ENCODE measurements at regions not wholly inside any gene's neighbourhood (a gene's known extent, or its start where the extent isn't known, plus 50 kb on each side); places are given as distances from the start of the nearest gene placed in this dataset.
"Not testable (repeated sequence)": the region's sequence is repeated elsewhere in the genome, so short reads cannot be mapped to it uniquely, and the experiment has no call there.

DNA sequence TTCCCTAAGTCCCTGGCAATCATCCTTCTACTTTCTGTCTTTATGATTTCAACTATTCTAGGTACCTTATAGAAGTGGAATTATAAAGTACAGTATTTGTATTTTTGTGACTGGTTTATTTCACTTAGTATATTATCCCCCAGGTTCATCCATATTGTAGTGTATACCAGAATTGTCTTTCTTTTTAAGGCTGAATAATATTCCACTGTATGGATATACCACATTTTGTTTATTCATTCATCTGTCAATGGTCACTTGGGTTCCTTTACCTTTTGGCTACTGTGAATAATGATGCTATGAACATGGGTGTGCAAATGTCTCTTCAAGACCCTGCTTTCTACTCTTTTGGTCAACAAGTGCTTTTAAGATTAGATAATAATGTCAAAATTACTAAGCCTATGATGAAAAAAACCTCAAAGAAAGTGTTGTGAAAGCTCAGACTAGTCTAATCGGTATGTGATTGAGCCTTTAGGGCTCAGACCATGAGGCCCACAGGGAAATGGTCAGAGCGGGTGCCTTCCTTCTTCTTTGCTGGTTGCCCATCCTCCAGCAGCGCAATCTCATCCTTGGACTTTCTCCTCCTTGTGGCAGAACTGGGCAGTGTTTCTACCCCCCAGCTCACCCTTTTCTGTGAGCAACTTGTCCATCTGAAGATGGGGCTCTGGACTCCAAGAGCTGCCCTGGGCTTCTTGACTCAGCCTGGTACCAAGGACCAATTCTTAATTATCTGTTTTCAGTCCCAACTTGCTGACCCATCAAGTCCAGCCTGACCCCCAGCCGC is 105.4 kb downstream of the TTC8 start:
- DNase-seq (ENCODE audit: low spot score): no peak

DNA sequence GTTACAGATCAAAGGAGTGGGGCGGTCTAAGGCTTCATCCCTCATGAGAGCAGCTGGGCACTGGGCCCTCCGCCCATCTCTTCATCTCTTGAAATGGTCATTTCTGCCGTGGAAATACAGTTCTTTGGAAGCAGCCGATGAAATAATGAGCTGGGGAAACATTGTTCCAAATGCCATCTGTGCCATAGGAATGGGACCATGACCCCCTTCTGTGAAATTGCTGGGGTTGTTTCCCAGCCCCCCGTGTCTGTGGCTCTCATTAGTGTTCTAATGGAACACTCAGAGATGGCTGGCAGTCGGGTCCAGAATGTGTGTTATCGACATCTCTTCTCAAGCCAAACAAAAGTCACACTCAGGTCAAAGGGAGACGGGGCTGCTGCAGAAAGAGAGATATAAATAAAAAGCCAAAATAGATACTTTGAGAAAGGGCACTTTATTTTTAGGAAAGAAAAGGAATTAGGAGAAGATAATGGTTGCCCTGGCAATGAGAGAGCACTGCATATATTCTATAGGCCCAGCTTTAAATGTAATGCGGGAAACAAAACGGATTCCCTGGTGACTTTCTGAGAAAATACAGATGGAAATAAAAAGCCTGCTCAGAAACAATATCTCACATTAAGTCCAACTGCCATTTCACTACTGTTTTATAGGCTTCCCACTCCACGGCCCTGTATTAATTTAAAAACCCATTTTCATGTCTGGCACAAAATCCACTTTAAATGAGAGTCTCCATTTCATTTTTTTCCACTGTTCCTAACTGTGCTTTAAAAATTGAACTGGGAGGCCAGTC is 107.1 kb downstream of the TTC8 start:
- DNase-seq (ENCODE audit: low spot score): no peak

DNA sequence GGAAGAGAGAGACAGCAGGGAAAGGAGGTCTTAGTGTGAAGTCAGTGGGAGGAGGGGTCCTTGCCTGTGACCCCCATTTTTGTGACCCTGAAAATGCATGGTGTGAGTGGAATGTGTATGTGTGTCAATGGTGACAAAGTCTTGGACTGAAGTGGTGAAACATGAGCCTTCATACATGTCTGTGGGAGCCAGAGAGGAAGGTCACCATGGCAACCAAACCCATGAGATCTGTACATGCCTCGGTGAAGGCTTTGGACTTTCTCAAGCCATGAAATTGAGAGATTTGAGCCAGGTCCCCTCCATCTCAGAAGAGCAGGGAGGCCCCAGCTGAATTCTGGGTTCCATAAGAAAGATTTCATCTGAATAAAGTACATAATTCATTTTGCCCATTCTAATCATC is 108.7 kb downstream of the TTC8 start:
- DNase-seq (ENCODE audit: low spot score): no peak

DNA sequence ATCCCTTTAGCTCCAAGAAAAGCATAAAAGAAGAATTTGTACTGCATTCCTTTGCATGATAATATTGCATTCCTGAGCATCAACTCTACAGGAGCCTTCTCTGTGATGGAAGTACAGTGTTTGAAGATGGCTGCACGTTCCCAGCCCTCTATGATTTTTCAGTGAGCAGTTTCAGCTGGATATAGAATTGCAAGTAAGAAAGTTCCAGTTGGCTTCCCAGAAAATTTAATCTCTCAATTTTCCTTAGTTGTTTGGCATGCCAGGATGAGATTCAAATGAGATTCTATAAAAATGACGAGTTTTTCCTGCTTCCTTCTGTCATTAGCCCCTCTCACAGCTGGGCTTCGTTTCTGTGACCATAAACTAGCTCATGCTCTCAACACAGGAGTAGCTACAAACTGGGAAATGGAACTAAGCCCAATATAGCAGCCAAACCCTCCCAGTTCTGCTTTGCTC is 109.9 kb downstream of the TTC8 start:
- DNase-seq (ENCODE audit: low spot score): no peak

DNA sequence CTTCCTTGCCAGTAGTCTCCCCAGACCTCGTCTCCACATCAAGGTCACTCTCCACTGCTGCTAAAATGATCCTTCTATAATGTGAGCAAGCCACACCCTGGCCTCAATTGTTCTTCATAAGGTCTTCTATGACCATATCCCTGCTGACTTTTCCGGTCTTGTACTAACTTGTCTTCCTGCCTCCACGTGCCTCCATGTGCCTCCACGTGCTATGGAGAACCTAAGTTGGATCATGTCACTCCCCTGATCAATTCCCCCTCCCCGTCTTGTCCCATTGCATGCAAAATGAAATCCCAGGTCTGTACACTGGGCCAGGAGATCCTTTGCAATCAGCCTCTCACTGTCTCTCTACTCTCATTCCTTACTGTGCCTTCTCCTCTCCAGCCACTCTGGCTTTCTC is 110.6 kb downstream of the TTC8 start:
- DNase-seq (ENCODE audit: low spot score): no peak

DNA sequence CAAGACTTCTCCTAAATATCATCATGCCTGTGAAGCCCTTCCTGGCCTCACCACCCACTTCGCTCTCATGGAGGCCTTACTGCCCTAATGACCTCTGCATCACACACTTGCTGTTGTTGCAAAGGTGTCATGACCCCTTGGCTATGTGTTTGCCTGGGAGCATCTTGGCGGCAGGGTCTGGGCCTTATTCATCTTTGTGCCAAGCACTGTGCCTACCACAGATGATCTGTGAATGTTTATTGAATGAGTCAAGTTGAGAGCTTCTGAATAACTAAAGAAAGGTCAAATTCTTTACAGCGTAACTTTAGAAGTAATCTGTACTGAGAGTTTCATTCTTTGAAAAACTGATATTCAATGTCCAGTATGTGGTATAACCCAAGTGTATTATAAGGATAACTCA is 113.3 kb downstream of the TTC8 start:
- no peak for DNase-seq (ENCODE audit: low spot score)

DNA sequence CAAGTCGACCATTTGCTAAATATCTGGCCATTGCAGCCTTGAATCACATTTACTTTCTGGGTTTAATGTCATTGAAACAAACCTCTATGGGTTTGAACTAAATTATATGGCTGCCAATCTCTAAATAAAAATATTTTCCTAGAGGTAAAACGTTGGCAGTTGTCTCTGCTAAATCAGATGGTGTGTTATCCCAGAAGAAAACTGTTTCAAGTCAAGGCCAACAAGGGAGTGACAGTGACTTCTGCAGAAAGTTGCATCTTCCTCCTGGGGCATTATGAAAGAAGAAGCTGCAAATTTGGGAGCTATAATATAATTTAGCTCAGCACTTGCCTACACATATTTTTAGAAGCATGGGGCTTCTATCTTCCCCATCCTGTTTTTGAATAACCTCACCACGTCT is 116.2 kb downstream of the TTC8 start:
- no peak for DNase-seq (ENCODE audit: low spot score)

DNA sequence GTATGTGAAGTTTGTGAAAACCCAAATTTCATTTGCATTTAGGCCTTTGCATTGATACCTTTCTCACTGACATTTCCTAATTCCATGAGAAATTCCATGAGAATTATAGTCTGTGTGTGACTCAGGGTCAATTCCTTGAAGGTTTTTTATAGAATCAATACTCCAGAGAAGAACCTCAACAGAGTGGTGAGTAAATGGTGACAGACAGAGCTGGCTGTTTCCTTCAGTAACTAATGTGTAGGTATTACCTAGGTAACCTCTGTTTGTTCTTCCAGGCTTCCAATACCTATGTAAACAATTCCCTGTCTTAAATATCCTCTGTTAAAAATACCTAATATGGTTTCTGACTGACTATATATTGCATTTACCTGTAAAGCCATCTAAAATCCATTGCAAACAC is 117.0 kb downstream of the TTC8 start:
- DNase-seq (ENCODE audit: low spot score): no peak

DNA sequence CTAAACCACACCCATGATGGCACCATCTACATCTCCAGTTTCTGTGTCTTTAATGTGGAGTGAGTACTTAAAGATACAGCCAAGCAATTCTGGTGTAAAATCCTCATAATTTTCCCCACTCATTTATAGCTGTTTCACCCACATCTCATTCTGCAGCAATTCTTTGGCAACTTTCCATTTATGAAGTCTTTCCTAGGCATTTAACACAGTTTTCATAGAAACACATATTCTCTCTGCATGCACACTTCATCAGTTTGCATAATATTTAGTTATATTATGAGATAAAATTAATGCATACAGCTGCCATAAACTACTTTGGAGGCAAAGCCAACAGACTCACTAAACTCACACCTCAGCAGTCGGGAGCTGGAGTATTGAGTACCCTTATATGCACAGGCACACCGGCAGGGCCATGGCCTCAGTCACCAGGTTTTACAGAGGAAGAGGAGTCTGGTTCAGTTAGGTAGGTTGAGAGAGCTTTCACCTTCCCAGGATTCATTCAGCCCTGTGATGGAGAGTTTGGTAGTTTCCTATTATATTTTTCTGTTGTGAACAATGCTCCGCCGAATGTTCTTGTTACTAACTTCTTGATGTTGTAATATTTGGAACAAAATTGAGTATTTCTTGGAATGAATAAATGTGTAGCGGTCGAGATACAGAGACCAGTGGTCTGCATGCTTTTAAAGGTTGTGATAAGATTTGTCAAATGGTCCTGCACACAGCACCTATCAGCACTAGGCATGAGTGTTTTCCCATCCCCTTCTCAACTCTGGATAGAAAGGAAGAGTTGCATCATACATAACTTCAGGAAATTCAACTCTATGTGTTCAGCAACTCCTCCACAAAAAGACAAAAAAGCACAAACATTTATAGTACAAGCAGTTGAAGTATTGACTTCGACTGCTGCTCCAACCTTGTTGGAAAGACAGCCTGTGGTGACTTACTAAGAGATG is 123.5 kb downstream of the TTC8 start:
- DNase-seq (ENCODE audit: low spot score): no peak

DNA sequence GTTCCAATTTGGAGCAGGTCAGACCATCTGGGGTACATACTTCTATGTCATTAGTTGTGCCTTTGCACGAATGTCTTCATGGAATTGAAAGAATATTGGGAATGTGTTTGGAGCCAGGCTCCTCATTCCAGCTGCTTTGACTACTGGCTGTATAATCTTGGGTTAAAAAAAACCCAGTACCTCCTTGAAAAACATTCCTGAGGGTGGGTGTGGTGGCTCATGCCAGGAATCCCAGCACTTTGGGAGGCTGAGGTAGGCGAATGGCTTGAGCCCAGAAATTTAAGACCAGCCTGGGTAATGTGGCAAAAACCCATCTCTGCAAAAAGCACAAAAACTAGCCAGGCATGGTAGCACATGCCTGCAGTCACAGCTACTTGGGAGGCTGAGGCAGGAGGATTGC is 125.6 kb downstream of the TTC8 start:
- no peak for DNase-seq (ENCODE audit: low spot score)

DNA sequence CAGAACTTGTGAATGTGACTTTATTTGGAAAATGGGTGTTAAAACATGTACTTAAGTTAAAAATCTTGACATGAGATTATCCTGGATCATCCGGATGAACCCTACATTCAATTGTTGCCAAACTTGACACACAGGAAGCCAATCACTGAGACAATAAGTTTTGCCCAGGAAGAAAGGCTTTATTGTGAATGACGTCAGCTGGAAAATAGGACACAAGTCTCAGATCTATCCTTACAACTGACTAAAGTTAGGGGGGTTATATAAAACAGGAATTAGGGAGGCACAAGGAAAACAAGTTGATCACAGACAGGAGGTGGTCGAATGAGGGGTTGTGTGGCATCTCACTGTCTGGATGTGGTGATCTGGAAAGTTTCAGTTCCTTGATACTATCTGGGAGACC is 126.9 kb downstream of the TTC8 start:
- no peak for DNase-seq (ENCODE audit: low spot score)

DNA sequence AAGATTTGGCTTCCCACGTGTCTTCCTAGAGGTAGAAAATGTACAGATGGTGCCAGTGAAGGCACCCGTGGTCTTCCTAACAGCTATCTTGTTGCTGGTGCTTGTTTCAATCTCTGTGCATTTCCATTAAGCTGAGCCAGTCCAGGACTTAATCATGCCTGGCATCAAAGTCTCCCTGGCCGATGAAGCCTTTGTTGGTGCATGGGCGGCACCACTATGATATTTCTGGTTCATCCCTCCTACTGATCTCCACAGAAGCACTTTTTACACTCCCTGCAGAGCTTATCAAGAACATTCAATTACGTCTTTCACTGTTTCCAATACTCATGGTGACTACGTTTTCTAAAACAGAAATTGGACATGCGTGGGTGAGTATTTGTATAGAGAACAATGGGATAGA is 128.4 kb downstream of the TTC8 start:
- DNase-seq (ENCODE audit: low spot score): no peak

DNA sequence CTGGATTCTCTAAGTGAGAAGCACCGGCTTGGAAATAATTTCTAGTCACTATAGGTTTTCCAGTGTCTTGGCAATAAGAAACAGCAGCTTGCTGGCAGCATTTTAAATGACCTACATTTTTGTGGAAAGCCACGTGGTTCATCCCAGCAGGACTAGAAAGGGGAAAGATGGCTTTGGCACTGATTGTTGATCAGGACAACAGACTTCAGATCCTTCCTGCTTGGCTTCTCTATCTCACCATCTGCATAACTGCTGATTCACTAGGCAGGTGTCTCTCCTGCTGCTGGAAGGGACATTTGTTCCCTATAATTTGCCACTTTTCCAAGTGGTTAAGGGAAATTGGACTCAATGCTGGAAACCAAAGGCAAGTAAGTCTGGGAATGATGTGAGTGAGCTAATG is 131.0 kb downstream of the TTC8 start:
- DNase-seq (ENCODE audit: low spot score): no peak

DNA sequence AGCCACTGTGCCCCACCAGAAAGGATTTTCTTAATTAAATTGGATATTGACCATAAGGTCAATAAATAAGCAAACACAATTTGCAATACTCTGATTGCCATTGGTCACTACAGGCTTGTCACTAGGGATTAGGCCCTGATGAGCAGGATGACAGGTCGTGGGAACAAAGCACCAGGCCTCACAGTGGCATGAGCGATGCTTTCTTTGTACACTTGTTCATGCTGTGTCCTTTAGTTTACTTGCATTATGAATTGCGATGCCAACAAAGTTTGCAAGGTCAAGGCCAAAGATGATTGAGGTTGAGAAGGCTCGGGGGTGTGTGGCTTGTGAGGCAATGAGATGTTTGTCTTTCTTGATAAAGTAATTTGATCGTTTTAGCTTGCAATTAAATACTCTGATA is 136.0 kb downstream of the TTC8 start:
- no peak for DNase-seq (ENCODE audit: low spot score)

DNA sequence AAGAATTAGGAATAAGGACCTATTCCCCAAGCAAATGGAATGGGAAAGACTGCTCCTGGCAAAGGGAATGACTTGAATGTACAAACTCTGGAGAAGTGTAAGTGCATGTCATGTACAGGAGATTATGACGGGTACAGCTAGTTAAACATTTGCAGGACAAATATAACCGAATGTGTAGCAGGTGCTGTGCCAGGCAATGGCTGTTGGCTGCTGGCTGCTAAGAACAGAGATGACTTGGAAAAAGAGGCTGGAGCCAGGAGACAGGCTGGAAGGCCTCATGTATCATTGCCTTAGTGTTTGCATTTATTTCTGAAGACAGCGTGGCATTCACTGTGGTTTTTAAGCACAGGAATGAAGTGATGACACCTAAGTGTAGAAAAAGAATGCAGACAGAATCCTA is 136.8 kb downstream of the TTC8 start:
- DNase-seq (ENCODE audit: low spot score): no peak

DNA sequence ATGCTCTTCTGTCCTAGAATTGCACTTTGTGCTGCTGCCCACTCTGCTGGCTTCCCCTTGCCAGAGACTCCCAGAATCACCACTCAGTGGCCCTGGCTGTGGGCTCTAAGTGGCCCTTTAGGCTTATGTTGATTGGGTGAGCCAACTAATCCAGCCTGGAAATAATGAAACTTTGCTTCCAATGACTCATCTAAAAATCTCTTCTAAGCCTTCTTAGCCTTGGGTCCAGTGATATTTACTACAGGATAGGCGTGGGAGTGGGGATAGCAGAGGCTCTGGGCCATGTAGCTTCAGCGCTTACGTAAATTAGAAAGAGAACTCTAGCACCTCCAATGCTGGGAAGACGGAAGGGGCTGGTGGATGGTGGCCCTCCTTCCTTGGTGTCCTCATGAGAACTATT is 137.9 kb downstream of the TTC8 start:
- no peak for DNase-seq (ENCODE audit: low spot score)

DNA sequence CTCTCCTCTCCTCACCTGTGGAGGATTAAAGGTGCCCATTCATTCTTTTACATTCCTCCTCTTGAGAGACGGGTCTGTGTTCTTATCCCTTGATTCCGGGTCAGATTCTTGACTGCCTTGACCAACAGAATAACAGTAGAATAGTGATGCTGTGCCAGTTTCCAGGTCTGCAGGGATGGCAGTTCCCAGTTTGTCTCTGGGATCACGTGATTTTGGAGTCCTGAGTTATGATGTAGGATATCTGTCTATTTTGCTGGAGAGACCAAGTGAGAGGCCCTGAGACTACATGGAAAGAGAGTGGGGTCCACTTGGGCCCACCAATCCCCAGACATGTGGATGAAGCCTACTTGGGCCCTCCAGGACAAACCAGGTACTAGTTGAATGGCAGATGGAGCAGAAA is 142.8 kb downstream of the TTC8 start:
- no peak for DNase-seq (ENCODE audit: low spot score)

DNA sequence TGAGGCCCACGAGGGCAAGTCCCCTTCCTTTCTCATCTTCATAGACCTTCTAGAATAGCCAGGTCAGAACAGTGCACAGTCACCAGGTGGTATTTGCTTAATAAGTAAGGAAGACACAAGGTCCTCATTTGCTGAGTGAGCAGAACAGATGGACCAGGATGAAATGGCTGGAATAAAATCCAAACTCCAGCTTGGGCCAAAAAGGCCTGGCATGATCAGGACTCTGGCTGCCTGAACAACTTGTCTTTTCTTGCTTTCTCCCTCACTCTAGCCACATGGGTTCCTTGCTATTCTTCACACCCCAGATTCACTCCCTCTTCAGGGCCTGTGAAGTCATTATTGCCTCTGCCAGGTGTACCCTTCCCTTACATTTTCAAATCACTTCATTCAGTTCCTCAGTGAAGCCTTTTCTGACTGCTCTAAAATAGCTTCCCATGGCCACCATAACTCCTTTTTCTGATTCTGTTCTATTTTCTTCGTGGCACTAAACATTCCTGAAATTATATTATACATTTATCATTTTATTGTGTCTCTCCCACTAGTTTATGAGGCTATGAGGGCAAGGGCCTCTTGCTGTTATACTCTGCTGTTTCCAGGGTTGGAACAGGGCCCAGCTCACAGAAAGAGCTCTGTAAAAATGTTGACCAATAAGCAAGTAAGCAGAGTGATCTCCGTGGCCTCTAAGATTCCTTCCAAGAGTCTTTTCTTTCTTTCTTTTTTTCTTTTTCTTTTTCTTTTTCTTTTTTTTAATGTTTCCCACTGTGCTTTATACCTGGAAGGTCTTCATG is 150.8 kb downstream of the TTC8 start:
- DNase-seq (ENCODE audit: low spot score): no peak

DNA sequence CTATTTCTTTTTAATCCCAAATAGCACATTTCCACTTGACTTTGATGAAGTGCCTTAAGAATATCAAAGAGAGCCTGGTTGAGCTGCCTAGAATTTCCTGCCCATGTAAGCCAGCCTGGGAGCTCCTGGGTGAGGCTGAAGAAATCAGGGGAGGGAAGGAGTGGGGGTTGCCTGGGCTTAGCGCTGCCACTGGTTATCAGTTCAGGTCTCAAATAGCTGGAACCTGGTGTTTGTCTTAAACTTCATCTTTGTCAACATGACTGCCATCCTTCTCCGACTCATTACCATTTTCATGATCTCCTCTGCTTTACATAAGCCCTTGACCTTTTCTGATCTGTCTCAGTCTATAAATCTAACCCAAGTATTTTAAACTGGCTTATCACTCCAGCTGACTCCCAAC is 151.5 kb downstream of the TTC8 start:
- no peak for DNase-seq (ENCODE audit: low spot score)

DNA sequence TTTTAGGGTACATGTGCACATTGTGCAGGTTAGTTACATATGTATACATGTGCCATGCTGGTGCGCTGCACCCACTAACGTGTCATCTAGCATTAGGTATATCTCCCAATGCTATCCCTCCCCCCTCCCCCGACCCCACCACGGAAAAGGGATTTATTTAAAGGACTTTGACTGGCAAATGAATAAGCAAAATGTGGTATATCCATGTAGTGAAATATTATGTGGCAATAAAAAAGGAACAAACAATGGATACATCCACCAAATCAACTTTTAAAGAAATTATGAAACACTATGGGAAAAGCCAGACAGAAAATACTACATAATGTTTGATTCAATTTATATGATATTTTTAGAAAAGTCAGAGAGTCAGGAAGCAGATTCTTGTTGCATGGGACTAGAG is 156.5 kb downstream of the TTC8 start:
- DNase-seq (ENCODE audit: low spot score): not testable (repeated sequence)

DNA sequence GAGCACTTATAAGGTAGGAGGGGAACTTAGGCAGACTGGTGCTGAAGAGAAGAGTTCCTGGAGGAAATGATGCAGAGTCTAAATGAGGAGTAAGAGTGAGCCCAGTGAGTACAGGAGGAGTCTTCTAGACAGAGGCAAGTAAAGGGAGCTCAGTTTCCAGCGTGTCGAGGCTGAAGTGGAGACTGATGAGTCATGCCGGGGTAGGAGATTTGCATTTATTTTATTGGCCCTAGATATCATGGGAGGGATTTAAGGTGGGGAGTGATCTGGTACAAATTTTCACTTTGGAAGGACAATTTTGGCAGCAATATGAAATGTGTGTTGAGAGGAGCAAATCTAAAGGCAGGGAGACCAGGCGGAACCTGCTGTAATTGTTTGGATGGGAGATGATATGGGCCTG is 157.5 kb downstream of the TTC8 start:
- DNase-seq (ENCODE audit: low spot score): no peak

DNA sequence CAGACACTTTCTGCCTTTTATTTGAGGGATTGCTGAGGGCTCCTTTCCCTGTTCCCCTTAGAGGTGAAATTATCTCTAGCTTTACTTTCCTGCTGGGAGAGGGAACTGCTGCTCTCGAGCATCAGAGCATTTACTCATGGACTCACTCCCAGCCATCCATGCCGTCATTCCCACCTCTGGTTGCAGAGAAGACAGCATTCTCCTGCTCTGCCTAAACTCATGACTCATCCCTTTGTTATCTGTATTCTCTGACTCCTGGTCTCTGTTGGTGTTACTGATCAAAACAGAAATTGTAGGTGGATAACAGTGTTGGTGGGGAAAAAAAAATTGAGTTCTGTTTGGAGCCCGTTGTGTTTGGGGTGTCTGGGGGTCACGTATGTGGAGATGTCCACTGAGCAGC is 159.3 kb downstream of the TTC8 start:
- no peak for DNase-seq (ENCODE audit: low spot score)

Measured in hematopoietic multipotent progenitor cell treated with erythropoietin and hydrocortisone succinate and interleukin-3 and kit ligand, for 15 days (in vitro differentiated cells).